Hindlimb muscle (tissue), 1 donor: ENCODE measurements at regions not wholly inside any gene's neighbourhood (a gene's known extent, or its start where the extent isn't known, plus 50 kb on each side); places are given as distances from the start of the nearest gene placed in this dataset.
"Not testable (repeated sequence)": the region's sequence is repeated elsewhere in the genome, so short reads cannot be mapped to it uniquely, and the experiment has no call there.

Source experiments
- DNase-seq: peaks from one replicate; pipeline ENCODE4 v3.0.0-alpha.2; 2013

- DNase-seq = no peak
These were observed 154.0 kb downstream of the THBS2 start for GRCh38 chr6:169099411-169100202.

GRCh38 chr6:169098651-169099050 is 155.0 kb downstream of the THBS2 start:
- not testable (repeated sequence) for DNase-seq

- DNase-seq = no peak
These were observed 155.5 kb downstream of the THBS2 start for GRCh38 chr6:169098116-169098515.

- no peak for DNase-seq
These were observed 156.2 kb downstream of the THBS2 start for GRCh38 chr6:169097381-169097959.

GRCh38 chr6:169096388-169096787 is 157.3 kb downstream of the THBS2 start:
- no peak for DNase-seq

GRCh38 chr6:169095153-169095552 is 158.5 kb downstream of the THBS2 start:
- no peak for DNase-seq

GRCh38 chr6:169094552-169094950 is 159.1 kb downstream of the THBS2 start:
- no peak for DNase-seq

GRCh38 chr6:169093770-169094551 is 159.7 kb downstream of the THBS2 start:
- DNase-seq = no peak

GRCh38 chr6:169093066-169093723 is 160.5 kb downstream of the THBS2 start:
- no peak for DNase-seq

- DNase-seq = no peak
These were observed 161.3 kb downstream of the THBS2 start for GRCh38 chr6:169092375-169092774.

GRCh38 chr6:169090514-169091127 is 163.0 kb downstream of the THBS2 start:
- DNase-seq = not testable (repeated sequence)

GRCh38 chr6:169088762-169089161 is 164.9 kb downstream of the THBS2 start:
- DNase-seq = no peak

- no peak for DNase-seq
These were observed 166.1 kb downstream of the THBS2 start for GRCh38 chr6:169087443-169088041.

GRCh38 chr6:169086616-169087015 is 167.0 kb downstream of the THBS2 start:
- not testable (repeated sequence) for DNase-seq

- no peak for DNase-seq
These were observed 167.6 kb downstream of the THBS2 start for GRCh38 chr6:169086020-169086419.

GRCh38 chr6:169085466-169085865 is 168.2 kb downstream of the THBS2 start:
- no peak for DNase-seq

GRCh38 chr6:169084557-169084956 is 169.1 kb downstream of the THBS2 start:
- not testable (repeated sequence) for DNase-seq

- DNase-seq = no peak
These were observed 169.6 kb downstream of the THBS2 start for GRCh38 chr6:169084067-169084466.

GRCh38 chr6:169083508-169083874 is 170.2 kb downstream of the THBS2 start:
- DNase-seq = no peak

- no peak for DNase-seq
These were observed 170.7 kb downstream of the THBS2 start for GRCh38 chr6:169082817-169083507.

GRCh38 chr6:169082093-169082492 is 171.6 kb downstream of the THBS2 start:
- DNase-seq = no peak
